MM.1S (cell line): ENCODE measurements at regions not wholly inside any gene's neighbourhood (a gene's known extent, or its start where the extent isn't known, plus 50 kb on each side); places are given as distances from the start of the nearest gene placed in this dataset.

ENCODE experiments used
- EZH2 ChIP-seq: fragments of 300-600 bp; sonication (generic); optimal IDR thresholded peaks from 2 replicates; pipeline ENCODE3; 2017; ENCODE audit warnings: low read depth, mild to moderate bottlenecking, antibody characterized with exemption, low read length, mixed read lengths
- TF ChIP-seq, protein P1 (sequence below): fragments of 300-600 bp; sonication (generic); IDR thresholded peaks from 2 replicates; pipeline ENCODE4 v1.5.1; 2016; ENCODE audit warnings: antibody characterized with exemption, low read length, mixed read lengths

DNA sequence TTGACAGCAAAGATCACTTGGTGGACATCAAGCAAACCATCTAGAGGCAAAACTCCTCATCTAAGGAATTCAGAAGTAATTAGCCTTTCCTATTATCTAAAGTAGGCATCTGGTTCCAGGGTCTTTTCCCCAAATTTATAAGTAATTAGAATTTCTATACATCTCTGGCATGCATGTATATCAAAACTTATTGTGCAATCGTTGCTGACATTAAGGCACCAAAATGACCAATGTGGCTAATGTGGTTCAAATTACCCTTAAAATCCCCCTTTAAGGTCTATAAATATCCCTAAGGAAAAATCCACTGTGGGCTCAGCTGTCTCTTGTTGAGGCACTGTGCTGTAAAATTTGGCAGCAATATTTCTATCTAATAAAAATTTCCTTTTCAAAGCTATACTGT, 695.9 kb upstream of the LRRTM4 start:
- TF ChIP-seq, protein P1, sequence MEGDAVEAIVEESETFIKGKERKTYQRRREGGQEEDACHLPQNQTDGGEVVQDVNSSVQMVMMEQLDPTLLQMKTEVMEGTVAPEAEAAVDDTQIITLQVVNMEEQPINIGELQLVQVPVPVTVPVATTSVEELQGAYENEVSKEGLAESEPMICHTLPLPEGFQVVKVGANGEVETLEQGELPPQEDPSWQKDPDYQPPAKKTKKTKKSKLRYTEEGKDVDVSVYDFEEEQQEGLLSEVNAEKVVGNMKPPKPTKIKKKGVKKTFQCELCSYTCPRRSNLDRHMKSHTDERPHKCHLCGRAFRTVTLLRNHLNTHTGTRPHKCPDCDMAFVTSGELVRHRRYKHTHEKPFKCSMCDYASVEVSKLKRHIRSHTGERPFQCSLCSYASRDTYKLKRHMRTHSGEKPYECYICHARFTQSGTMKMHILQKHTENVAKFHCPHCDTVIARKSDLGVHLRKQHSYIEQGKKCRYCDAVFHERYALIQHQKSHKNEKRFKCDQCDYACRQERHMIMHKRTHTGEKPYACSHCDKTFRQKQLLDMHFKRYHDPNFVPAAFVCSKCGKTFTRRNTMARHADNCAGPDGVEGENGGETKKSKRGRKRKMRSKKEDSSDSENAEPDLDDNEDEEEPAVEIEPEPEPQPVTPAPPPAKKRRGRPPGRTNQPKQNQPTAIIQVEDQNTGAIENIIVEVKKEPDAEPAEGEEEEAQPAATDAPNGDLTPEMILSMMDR = no peak
- TF ChIP-seq EZH2 = no peak
